BJ (cell line): ENCODE measurements at regions not wholly inside any gene's neighbourhood (a gene's known extent, or its start where the extent isn't known, plus 50 kb on each side); places are given as distances from the start of the nearest gene placed in this dataset.

Experiments used
- CTCF ChIA-PET: fragments of 350-600 bp; formaldehyde crosslinking; extraction: SDS; loops from one replicate; lab custom pipeline; 2021; ENCODE audit warnings: antibody characterized with exemption, inconsistent platforms; lab: Yijun Ruan, JAX
- POLR2A ChIA-PET: fragments of 300-600 bp; sonication (Branson Sonifier 250); formaldehyde crosslinking; extraction: SDS; loops from one replicate; lab custom pipeline; 2021; ENCODE audit warnings: antibody characterized with exemption; lab: Charles Lee
- DNase-seq: peaks from one replicate; pipeline ENCODE4 v3.0.0-alpha.2; 2011; ENCODE audit warnings: low read depth
- H3K27me3 ChIP-seq: 2 replicates; pipeline ENCODE4 v1.6.0; 2011; ENCODE audit warnings: low read length; ENCODE audit not compliant: control insufficient read depth, insufficient read depth
- H3K36me3 ChIP-seq: 2 replicates; pipeline ENCODE4 v1.5.1; 2011; ENCODE audit warnings: low read length; ENCODE audit not compliant: control insufficient read depth, insufficient read depth
- H3K4me3 ChIP-seq: 2 replicates; pipeline ENCODE4 v1.5.1; 2011; ENCODE audit warnings: low read depth, mild to moderate bottlenecking, control low read depth, low read length
- TF ChIP-seq, protein P1 (sequence below): IDR thresholded peaks from 2 replicates; pipeline ENCODE4 v1.5.1; 2011; ENCODE audit warnings: low read depth, mild to moderate bottlenecking, control low read depth, inconsistent platforms, low read length, moderate library complexity; ENCODE audit not compliant: insufficient read depth

DNA sequence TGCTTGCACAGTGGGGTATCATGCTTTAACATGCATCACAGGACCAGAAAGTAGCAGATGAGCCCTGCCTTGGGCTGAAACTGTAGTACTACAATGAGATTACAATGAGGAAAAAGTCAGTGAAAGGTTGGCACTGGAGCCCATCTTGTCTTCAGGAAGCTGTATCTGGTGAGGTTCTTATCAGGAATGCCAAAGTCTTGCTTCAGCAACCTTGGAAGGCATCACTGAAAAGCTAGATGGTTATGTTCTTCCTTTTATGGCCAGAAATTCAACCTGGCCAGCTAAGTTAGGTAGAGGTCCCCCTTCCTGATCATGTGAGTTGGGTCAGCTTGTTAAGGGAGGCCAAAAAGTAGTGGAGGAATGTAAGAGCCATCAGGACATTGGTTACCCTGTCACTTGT is 254.0 kb upstream of the FAT3 start:
- ChIA-PET POLR2A (no interaction called here), CTCF (interaction anchor here (1.5 to 1.9 kb wide), 2 partner anchors 8 to 20 kb away, joined by 3 to 4 read pairs; no protein-coding TSS in a partner anchor)
- no peak for DNase-seq
- TF ChIP-seq, protein P1, sequence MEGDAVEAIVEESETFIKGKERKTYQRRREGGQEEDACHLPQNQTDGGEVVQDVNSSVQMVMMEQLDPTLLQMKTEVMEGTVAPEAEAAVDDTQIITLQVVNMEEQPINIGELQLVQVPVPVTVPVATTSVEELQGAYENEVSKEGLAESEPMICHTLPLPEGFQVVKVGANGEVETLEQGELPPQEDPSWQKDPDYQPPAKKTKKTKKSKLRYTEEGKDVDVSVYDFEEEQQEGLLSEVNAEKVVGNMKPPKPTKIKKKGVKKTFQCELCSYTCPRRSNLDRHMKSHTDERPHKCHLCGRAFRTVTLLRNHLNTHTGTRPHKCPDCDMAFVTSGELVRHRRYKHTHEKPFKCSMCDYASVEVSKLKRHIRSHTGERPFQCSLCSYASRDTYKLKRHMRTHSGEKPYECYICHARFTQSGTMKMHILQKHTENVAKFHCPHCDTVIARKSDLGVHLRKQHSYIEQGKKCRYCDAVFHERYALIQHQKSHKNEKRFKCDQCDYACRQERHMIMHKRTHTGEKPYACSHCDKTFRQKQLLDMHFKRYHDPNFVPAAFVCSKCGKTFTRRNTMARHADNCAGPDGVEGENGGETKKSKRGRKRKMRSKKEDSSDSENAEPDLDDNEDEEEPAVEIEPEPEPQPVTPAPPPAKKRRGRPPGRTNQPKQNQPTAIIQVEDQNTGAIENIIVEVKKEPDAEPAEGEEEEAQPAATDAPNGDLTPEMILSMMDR: no peak
- no peaks in the 10 kb centered on the region for H3K36me3 ChIP-seq
- H3K4me3 ChIP-seq: no peak overlapping the region
- no peaks in the 10 kb centered on the region for H3K27me3 ChIP-seq

DNA sequence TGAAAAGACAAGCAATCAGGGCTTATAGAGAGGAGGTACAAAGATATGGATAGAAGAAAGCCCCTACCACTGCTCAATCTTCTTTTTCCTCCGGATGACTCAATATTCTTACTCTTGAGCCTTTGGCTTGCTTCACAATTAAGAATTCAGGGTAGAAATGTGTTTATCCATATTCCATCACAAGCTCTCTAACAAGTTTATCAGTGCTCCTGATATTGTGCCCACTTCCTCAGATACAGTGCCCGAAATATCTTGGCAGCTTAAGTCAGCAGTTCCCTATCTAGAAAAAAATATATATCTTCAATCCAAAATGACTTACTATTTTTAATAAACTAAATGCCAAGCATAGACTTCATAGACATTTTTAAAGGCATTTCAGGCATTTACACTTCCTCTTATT is 255.1 kb upstream of the FAT3 start:
- POLR2A ChIA-PET: no interaction called here
- no peaks in the 10 kb centered on the region for H3K36me3 ChIP-seq
- no peak for DNase-seq
- CTCF ChIA-PET: interaction anchor here (1.0 kb wide), 1 partner anchor 11 kb away, joined by 3 read pairs; no protein-coding TSS in a partner anchor
- TF ChIP-seq, protein P1: no peak
- no peak overlapping the region for H3K4me3 ChIP-seq
- no peaks in the 10 kb centered on the region for H3K27me3 ChIP-seq

DNA sequence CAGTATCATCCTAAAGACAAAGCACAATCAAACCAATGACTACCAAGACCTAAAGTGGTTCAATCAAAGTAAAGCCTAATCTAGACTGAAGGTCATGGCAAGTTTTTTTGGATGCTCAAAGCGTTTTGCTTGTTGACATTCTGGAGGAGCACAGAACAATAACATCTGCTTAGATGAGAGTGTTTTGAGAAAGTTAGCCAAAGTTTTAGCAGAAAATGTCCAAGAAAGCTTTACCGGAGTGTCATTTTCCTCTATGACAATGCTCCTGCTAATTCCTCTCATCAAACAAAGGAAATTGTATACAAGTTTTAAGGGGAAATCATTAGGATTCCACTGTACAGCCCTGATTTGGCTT is 256.9 kb upstream of the FAT3 start:
- H3K27me3 ChIP-seq: no peaks in the 10 kb centered on the region
- H3K4me3 ChIP-seq: no peak overlapping the region
- DNase-seq: no peak
- H3K36me3 ChIP-seq: no peaks in the 10 kb centered on the region
- CTCF ChIA-PET: no interaction called here
- TF ChIP-seq, protein P1: no peak
- POLR2A ChIA-PET: no interaction called here

DNA sequence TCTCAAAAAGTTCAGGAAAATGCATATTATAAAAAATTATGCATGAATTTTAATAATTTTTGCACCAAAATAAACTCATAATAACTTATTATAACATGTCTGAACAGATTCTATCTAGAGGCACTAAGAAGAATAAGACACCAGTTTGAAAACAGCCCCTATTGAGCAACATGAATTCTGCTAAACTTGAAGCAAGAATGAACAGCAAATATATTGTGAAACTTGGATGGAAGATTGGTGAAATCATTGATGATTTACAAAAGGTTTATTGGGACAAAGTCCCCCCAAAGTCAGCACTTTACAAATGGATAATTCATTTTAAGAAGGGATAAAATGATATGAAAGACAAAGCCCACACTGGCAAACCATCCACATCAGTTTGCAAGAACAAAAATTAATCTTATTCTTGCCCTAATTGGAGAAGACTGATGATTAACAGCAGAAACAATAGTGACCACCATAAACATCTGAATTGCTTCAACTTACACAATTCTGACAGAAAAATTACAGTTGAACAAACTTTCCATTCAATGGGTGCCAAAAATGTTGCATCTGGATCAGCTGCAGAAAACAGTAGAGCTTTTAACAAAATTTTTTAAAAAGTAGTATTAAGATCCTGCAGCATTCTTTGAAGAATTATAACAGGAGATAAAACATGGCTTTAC is 257.5 kb upstream of the FAT3 start:
- Histone ChIP-seq H3K4me3 (no peak overlapping the region), H3K36me3 (no peaks in the 10 kb centered on the region), H3K27me3 (no peaks in the 10 kb centered on the region)
- TF ChIP-seq, protein P1: no peak
- POLR2A ChIA-PET: no interaction called here
- DNase-seq: no peak
- CTCF ChIA-PET: no interaction called here

DNA sequence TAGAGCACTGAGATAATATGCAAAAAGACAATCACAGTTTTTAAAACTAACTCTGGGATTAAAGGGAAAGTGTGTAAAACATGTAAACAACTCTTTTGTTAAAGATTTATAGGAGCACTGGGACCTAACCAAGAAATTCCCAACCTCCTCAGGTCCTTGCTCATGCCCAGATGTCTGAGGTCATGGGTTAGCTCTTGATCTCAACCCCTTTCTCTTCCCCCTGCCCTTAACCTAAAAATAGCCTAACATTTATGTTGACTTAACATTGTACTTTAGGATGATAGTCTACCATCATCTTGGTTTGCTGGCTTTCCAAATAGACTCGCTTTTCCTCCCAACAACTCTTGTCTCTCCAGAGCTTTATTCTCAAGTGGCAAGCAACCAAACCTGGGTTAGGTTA is 258.2 kb upstream of the FAT3 start:
- no peak overlapping the region for H3K4me3 ChIP-seq
- POLR2A ChIA-PET: no interaction called here
- no peaks in the 10 kb centered on the region for H3K36me3 ChIP-seq
- no peaks in the 10 kb centered on the region for H3K27me3 ChIP-seq
- TF ChIP-seq, protein P1: no peak
- DNase-seq: no peak
- CTCF ChIA-PET: no interaction called here
